A549 (cell line): ENCODE measurements at regions not wholly inside any gene's neighbourhood (a gene's known extent, or its start where the extent isn't known, plus 50 kb on each side); places are given as distances from the start of the nearest gene placed in this dataset.

ENCODE experiments used
- CEBPB ChIP-seq, 2 experiments: fragments of >200 bp in 1 of 2; sonication (Bioruptor Twin) in 1 of 2; formaldehyde crosslinking in 1 of 2; IDR thresholded peaks; 2 replicates each; pipeline ENCODE4 v1.6.1; 2012 to 2016
- JUNB ChIP-seq: fragments of >200 bp; sonication (Bioruptor Twin); formaldehyde crosslinking; IDR thresholded peaks from 2 replicates; pipeline ENCODE4 v1.6.1; 2016
- POLR2A ChIP-seq: IDR thresholded peaks from 2 replicates; pipeline ENCODE4 v1.6.1; 2012; ENCODE audit warnings: mild to moderate bottlenecking, low read length
- TF ChIP-seq, protein P1 (sequence below): IDR thresholded peaks from 2 replicates; pipeline ENCODE4 v1.6.1; 2012
- TF ChIP-seq, protein P2 (sequence below): fragments of >200 bp; sonication (Bioruptor Twin); formaldehyde crosslinking; IDR thresholded peaks from 3 replicates; pipeline ENCODE4 v1.5.1; 2016
- TF ChIP-seq, protein P3 (sequence below): fragments of 200-600 bp; sonication (generic); IDR thresholded peaks from 2 replicates; pipeline ENCODE4 v1.6.1; 2016; ENCODE audit warnings: antibody characterized with exemption, mild to moderate bottlenecking, moderate library complexity

DNA sequence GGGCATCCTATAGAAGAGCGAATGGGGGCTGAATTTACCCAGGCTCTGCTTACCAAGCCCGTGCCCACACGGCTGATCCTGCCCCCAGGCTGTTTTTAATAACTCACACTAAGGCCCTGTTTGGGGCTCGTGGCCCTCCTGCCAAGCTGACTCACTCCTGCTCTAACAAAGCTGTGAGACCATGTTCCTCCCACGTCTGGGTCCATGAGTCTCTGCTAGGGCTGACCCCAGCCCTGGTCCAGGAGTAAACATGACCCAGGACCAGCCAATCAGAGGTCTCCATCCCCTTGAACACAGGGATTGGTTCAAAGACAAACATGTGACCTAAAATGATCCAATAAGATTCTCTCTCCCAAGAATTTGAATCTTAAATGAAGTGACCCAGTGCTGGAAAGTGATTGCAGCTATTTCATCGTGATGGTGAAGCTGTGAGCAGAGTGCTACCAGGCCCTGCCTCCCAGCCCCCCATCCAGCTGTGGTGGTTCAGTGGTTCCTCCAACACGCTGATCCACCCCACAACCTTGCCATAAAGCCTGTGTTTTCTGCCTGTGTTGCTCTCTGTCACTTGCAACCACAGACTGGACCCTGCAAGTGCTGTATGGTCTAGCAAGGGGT, 57.2 kb downstream of the C16orf82 start:
- TF ChIP-seq, protein P1, sequence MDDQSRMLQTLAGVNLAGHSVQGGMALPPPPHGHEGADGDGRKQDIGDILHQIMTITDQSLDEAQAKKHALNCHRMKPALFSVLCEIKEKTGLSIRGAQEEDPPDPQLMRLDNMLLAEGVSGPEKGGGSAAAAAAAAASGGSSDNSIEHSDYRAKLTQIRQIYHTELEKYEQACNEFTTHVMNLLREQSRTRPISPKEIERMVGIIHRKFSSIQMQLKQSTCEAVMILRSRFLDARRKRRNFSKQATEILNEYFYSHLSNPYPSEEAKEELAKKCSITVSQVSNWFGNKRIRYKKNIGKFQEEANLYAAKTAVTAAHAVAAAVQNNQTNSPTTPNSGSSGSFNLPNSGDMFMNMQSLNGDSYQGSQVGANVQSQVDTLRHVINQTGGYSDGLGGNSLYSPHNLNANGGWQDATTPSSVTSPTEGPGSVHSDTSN, result no peak
- no peak for TF ChIP-seq JUNB
- TF ChIP-seq, protein P2, sequence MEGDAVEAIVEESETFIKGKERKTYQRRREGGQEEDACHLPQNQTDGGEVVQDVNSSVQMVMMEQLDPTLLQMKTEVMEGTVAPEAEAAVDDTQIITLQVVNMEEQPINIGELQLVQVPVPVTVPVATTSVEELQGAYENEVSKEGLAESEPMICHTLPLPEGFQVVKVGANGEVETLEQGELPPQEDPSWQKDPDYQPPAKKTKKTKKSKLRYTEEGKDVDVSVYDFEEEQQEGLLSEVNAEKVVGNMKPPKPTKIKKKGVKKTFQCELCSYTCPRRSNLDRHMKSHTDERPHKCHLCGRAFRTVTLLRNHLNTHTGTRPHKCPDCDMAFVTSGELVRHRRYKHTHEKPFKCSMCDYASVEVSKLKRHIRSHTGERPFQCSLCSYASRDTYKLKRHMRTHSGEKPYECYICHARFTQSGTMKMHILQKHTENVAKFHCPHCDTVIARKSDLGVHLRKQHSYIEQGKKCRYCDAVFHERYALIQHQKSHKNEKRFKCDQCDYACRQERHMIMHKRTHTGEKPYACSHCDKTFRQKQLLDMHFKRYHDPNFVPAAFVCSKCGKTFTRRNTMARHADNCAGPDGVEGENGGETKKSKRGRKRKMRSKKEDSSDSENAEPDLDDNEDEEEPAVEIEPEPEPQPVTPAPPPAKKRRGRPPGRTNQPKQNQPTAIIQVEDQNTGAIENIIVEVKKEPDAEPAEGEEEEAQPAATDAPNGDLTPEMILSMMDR, result no peak
- no peak for TF ChIP-seq POLR2A
- TF ChIP-seq, protein P3, sequence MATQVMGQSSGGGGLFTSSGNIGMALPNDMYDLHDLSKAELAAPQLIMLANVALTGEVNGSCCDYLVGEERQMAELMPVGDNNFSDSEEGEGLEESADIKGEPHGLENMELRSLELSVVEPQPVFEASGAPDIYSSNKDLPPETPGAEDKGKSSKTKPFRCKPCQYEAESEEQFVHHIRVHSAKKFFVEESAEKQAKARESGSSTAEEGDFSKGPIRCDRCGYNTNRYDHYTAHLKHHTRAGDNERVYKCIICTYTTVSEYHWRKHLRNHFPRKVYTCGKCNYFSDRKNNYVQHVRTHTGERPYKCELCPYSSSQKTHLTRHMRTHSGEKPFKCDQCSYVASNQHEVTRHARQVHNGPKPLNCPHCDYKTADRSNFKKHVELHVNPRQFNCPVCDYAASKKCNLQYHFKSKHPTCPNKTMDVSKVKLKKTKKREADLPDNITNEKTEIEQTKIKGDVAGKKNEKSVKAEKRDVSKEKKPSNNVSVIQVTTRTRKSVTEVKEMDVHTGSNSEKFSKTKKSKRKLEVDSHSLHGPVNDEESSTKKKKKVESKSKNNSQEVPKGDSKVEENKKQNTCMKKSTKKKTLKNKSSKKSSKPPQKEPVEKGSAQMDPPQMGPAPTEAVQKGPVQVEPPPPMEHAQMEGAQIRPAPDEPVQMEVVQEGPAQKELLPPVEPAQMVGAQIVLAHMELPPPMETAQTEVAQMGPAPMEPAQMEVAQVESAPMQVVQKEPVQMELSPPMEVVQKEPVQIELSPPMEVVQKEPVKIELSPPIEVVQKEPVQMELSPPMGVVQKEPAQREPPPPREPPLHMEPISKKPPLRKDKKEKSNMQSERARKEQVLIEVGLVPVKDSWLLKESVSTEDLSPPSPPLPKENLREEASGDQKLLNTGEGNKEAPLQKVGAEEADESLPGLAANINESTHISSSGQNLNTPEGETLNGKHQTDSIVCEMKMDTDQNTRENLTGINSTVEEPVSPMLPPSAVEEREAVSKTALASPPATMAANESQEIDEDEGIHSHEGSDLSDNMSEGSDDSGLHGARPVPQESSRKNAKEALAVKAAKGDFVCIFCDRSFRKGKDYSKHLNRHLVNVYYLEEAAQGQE, result no peak
- TF ChIP-seq CEBPB (IDR thresholded peaks at IDR 0.05), result no peak
